ENCODE measurements at regions not wholly inside any gene's neighbourhood (a gene's known extent, or its start where the extent isn't known, plus 50 kb on each side); places are given as distances from the start of the nearest gene placed in this dataset.

- ChIA-PET POLR2A (no interaction called here), CTCF (no interaction called here)
- Histone ChIP-seq H3K27me3 (ENCODE audit: control insufficient read depth, insufficient read depth, low read length) (no peaks in the 10 kb centered on the region), H3K27ac (ENCODE audit: low read length) (no peak overlapping the region), H3K4me3 (ENCODE audit: low read depth in 2 of 2, low read length in 2 of 2) (no peak overlapping the region), H3K4me1 (ENCODE audit: control insufficient read depth, insufficient read depth, low read length) (no peaks in the 10 kb centered on the region), H3K36me3 (ENCODE audit: control insufficient read depth, insufficient read depth, low read length) (no peaks in the 10 kb centered on the region), H3K9me3 (ENCODE audit: control insufficient read depth, insufficient read depth, low read depth, low read length) (no peaks in the 10 kb centered on the region)
- BruUV-seq (replicated peaks), result no TSS peak
- in situ Hi-C loops (cut with HindIII; ENCODE audit: low pct_unique_long_range_greater_than_20kb, low sequenced_read_pairs), result no loop called here
- TF ChIP-seq SIN3A (IDR thresholded peaks at IDR 0.05; ENCODE audit: borderline replicate concordance, insufficient read depth, low read depth, low read length) (no peak), POLR2AphosphoS5 (IDR thresholded peaks at IDR 0.05; ENCODE audit: low read depth, low read length) (no peak), TCF7L2 (IDR thresholded peaks at IDR 0.05; ENCODE audit: low read depth, low read length) (no peak), REST (IDR thresholded peaks at IDR 0.05; ENCODE audit: insufficient read depth in 1 of 2, low read depth in 2 of 2, low read length in 1 of 2) (no peak)
- TF ChIP-seq, protein P1, sequence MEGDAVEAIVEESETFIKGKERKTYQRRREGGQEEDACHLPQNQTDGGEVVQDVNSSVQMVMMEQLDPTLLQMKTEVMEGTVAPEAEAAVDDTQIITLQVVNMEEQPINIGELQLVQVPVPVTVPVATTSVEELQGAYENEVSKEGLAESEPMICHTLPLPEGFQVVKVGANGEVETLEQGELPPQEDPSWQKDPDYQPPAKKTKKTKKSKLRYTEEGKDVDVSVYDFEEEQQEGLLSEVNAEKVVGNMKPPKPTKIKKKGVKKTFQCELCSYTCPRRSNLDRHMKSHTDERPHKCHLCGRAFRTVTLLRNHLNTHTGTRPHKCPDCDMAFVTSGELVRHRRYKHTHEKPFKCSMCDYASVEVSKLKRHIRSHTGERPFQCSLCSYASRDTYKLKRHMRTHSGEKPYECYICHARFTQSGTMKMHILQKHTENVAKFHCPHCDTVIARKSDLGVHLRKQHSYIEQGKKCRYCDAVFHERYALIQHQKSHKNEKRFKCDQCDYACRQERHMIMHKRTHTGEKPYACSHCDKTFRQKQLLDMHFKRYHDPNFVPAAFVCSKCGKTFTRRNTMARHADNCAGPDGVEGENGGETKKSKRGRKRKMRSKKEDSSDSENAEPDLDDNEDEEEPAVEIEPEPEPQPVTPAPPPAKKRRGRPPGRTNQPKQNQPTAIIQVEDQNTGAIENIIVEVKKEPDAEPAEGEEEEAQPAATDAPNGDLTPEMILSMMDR (IDR thresholded peaks at IDR 0.05), result no peak
- intact Hi-C loops (cut with micrococcal nuclease; ENCODE audit: unreplicated experiment), result no loop called here
- ATAC-seq (no peak), DNase-seq (ENCODE audit: low read depth, low spot score) (no peak)
Measured at GRCh38 chr1:80375662-80376061, 1369.1 kb upstream of the ADGRL4 start.

DNA sequence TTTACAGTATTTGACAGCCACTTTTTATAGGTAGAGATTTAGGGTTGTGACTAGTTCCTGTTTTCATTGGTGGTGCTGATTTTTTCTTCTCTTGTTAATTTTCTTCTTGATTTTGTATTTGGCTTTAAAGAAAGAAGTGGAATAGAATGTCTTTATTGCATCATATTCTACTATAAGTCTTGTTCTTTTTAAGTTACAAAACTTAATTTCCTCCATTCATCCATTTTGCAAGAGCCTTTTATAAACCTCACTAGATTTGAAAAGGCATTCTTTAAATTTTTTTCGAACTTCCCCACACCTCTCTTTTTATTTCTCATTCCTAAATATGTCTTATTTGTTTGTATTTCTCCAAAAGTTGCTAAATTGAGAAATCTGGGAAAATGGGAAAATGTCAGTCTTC is 1368.6 kb upstream of the ADGRL4 start:
- no peaks in the 10 kb centered on the region for H3K27me3 ChIP-seq (ENCODE audit: control insufficient read depth, insufficient read depth, low read length)
- H3K27ac ChIP-seq (ENCODE audit: low read length), result no peak overlapping the region
- DNase-seq (ENCODE audit: low read depth, low spot score) (no peak), ATAC-seq (no peak)
- no peaks in the 10 kb centered on the region for H3K9me3 ChIP-seq (ENCODE audit: control insufficient read depth, insufficient read depth, low read depth, low read length)
- intact Hi-C loops (cut with micrococcal nuclease; ENCODE audit: unreplicated experiment) (no loop called here), in situ Hi-C loops (cut with HindIII; ENCODE audit: low pct_unique_long_range_greater_than_20kb, low sequenced_read_pairs) (no loop called here)
- CTCF ChIA-PET, result no interaction called here
- BruUV-seq (replicated peaks), result no TSS peak
- no peak for TF ChIP-seq TCF7L2 (IDR thresholded peaks at IDR 0.05; ENCODE audit: low read depth, low read length)
- H3K4me1 ChIP-seq (ENCODE audit: control insufficient read depth, insufficient read depth, low read length), result no peaks in the 10 kb centered on the region
- H3K4me3 ChIP-seq (ENCODE audit: low read depth in 2 of 2, low read length in 2 of 2), result no peak overlapping the region
- POLR2A ChIA-PET, result no interaction called here
- H3K36me3 ChIP-seq (ENCODE audit: control insufficient read depth, insufficient read depth, low read length), result no peaks in the 10 kb centered on the region

- DNase-seq (ENCODE audit: low read depth, low spot score) (no peak), ATAC-seq (no peak)
- TF ChIP-seq, protein P1 (IDR thresholded peaks at IDR 0.05), result no peak
- TF ChIP-seq SIN3A (IDR thresholded peaks at IDR 0.05; ENCODE audit: borderline replicate concordance, insufficient read depth, low read depth, low read length), result no peak
- TF ChIP-seq POLR2AphosphoS5 (IDR thresholded peaks at IDR 0.05; ENCODE audit: low read depth, low read length), result no peak
- no peak for TF ChIP-seq REST (IDR thresholded peaks at IDR 0.05; ENCODE audit: insufficient read depth in 1 of 2, low read depth in 2 of 2, low read length in 1 of 2)
- no peak for TF ChIP-seq TCF7L2 (IDR thresholded peaks at IDR 0.05; ENCODE audit: low read depth, low read length)
- H3K36me3 ChIP-seq (ENCODE audit: control insufficient read depth, insufficient read depth, low read length), result no peaks in the 10 kb centered on the region
- H3K9me3 ChIP-seq (ENCODE audit: control insufficient read depth, insufficient read depth, low read depth, low read length), result no peaks in the 10 kb centered on the region
- in situ Hi-C loops (cut with HindIII; ENCODE audit: low pct_unique_long_range_greater_than_20kb, low sequenced_read_pairs), result no loop called here
- CTCF ChIA-PET, result no interaction called here
- intact Hi-C loops (cut with micrococcal nuclease; ENCODE audit: unreplicated experiment), result no loop called here
- H3K27ac ChIP-seq (ENCODE audit: low read length), result no peak overlapping the region
- no peaks in the 10 kb centered on the region for H3K27me3 ChIP-seq (ENCODE audit: control insufficient read depth, insufficient read depth, low read length)
- no peak overlapping the region for H3K4me3 ChIP-seq (ENCODE audit: low read depth in 2 of 2, low read length in 2 of 2)
- BruUV-seq (replicated peaks), result no TSS peak
- H3K4me1 ChIP-seq (ENCODE audit: control insufficient read depth, insufficient read depth, low read length), result no peaks in the 10 kb centered on the region
- POLR2A ChIA-PET, result no interaction called here
Measured at GRCh38 chr1:80369780-80370179, 1363.2 kb upstream of the ADGRL4 start.

Data from Panc1 (cell line).